ENCODE measurements at regions not wholly inside any gene's neighbourhood (a gene's known extent, or its start where the extent isn't known, plus 50 kb on each side); places are given as distances from the start of the nearest gene placed in this dataset.

GRCh38 chr4:123978637-123979036 is 582.0 kb downstream of the SPRY1 start:
- peaks cover 40% of the 10 kb centered on the region for H3K9me3 ChIP-seq (replicated peaks)
- H3K4me1 ChIP-seq, result peaks cover 19% of the 10 kb centered on the region
- TF ChIP-seq CTCF (IDR thresholded peaks at IDR 0.05; ENCODE audit: borderline replicate concordance), result no peak
- peaks cover 8% of the 10 kb centered on the region for H3K36me3 ChIP-seq
- H3K27me3 ChIP-seq (ENCODE audit: low read depth), result no peaks in the 10 kb centered on the region
- no peak overlapping the region for H3K27ac ChIP-seq (replicated peaks)
- no peak for DNase-seq
- H3K4me3 ChIP-seq, result no peak overlapping the region
- intact Hi-C loops (cut with micrococcal nuclease), result no loop called here

DNA sequence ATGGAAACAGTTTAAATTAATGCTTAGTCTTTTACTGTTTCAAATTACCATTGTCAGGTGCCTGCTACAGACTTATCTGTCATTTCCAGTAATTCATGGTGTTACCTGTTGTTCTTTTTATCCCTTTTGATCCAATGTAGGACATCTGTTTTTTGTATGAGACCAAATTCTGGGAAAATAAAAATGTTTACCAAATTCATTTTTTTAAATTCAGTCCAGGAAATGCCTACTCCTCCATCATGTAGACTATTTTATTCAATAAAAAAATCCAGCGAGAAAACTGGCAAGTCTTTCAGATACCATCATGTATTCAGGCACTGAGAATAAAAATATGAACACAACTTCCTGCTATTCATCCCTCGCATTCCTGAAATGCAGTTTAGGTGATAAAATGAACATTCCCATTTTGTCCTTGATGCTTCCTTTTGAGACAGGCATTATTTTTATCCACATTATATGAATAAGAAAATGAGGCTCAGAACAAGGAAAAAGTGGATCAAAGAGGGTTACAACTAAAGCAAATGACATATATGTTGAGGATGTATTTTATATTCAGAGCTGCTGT is 584.2 kb downstream of the SPRY1 start:
- H3K36me3 ChIP-seq, result peaks cover 8% of the 10 kb centered on the region
- no peak overlapping the region for H3K4me3 ChIP-seq
- H3K9me3 ChIP-seq (replicated peaks), result peaks cover 44% of the 10 kb centered on the region
- no peaks in the 10 kb centered on the region for H3K27me3 ChIP-seq (ENCODE audit: low read depth)
- peaks cover 24% of the 10 kb centered on the region for H3K4me1 ChIP-seq
- H3K27ac ChIP-seq (replicated peaks), result peak overlapping the region; percentile 56
- no peak for TF ChIP-seq CTCF (IDR thresholded peaks at IDR 0.05; ENCODE audit: borderline replicate concordance)
- DNase-seq, result no peak
- intact Hi-C loops (cut with micrococcal nuclease), result no loop called here

- TF ChIP-seq CTCF (IDR thresholded peaks at IDR 0.05; ENCODE audit: borderline replicate concordance), result no peak
- intact Hi-C loops (cut with micrococcal nuclease), result no loop called here
- Histone ChIP-seq H3K27me3 (ENCODE audit: low read depth) (no peaks in the 10 kb centered on the region), H3K4me3 (no peak overlapping the region), H3K9me3 (replicated peaks) (peaks cover 25% of the 10 kb centered on the region), H3K27ac (replicated peaks) (peak overlapping the region; percentile 80), H3K36me3 (peaks cover 8% of the 10 kb centered on the region), H3K4me1 (peaks cover 31% of the 10 kb centered on the region)
- peak; percentile 34 for DNase-seq
Measured at GRCh38 chr4:123984886-123985285, 588.3 kb downstream of the SPRY1 start.

DNA sequence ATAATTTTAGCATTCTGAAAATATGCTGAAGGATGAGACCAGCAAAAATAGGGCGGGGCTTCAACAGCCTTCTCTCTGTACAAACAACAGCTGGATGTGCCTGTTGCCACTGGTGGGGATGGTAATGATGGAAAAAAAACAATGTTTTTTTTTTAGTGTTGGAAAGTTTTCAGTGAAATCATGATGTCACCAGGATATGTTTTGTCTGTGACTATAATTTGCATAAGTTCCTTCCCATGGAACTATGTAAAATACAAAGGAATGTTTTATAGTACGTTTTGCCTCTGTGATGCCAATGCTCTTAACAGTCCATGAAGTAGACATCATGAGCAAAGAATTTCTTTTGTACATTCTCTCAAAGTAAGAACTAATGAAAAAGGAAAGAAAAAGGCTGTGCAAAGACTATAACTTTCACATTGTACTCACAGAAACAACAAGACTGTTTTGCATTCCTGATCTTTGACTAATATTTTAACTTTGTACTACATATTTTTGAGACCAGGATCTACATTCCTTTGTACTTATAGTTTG is 589.7 kb downstream of the SPRY1 start:
- Histone ChIP-seq H3K9me3 (replicated peaks) (peaks cover 24% of the 10 kb centered on the region), H3K4me1 (peaks cover 31% of the 10 kb centered on the region), H3K4me3 (no peak overlapping the region), H3K27me3 (ENCODE audit: low read depth) (no peaks in the 10 kb centered on the region), H3K27ac (replicated peaks) (peak overlapping the region; percentile 80), H3K36me3 (peaks cover 8% of the 10 kb centered on the region)
- peak; percentile 53 for DNase-seq
- intact Hi-C loops (cut with micrococcal nuclease), result no loop called here
- TF ChIP-seq CTCF (IDR thresholded peaks at IDR 0.05; ENCODE audit: borderline replicate concordance), result no peak

DNA sequence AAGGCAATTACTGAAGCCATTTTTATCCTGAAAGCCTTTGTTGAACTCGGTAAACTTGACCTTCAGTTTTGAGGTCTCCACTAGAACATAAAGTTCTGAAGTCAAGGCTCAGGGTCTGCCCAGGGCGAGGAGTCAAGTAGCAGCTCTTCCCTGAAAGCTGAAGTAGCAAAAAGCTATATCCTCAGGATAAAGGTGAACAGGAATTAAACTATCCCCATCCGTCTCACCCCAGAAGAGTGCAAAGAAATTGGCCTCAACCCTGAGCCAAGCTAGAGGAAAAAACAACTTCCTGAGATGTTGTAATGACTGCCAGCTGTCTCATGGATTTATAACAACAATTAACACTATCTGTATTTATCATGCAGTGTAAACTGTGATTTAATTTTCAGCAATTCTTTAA is 590.8 kb downstream of the SPRY1 start:
- H3K4me3 ChIP-seq, result no peak overlapping the region
- DNase-seq, result no peak
- TF ChIP-seq CTCF (IDR thresholded peaks at IDR 0.05; ENCODE audit: borderline replicate concordance), result no peak
- peaks cover 29% of the 10 kb centered on the region for H3K9me3 ChIP-seq (replicated peaks)
- H3K27me3 ChIP-seq (ENCODE audit: low read depth), result no peaks in the 10 kb centered on the region
- peak overlapping the region; percentile 80 for H3K27ac ChIP-seq (replicated peaks)
- peaks cover 28% of the 10 kb centered on the region for H3K4me1 ChIP-seq
- intact Hi-C loops (cut with micrococcal nuclease), result no loop called here
- peaks cover 7% of the 10 kb centered on the region for H3K36me3 ChIP-seq

All from left ventricle myocardium inferior (tissue), 1 donor.